GM21723 (cell line): ENCODE measurements at regions not wholly inside any gene's neighbourhood (a gene's known extent, or its start where the extent isn't known, plus 50 kb on each side); places are given as distances from the start of the nearest gene placed in this dataset.
"Not testable (repeated sequence)": the region's sequence is repeated elsewhere in the genome, so short reads cannot be mapped to it uniquely, and the experiment has no call there.

ENCODE experiments used
- ATAC-seq: cut with Tn5 transposase; IDR thresholded peaks from one replicate; pipeline ENCODE4 v1.9.1; 2021; ENCODE audit warnings: mild to moderate bottlenecking, moderate library complexity; ENCODE audit not compliant: unreplicated experiment

GRCh38 chr15:20105011-20105990 lies 436.3 kb downstream of the GOLGA6L6 start:
- ATAC-seq = not testable (repeated sequence)

DNA sequence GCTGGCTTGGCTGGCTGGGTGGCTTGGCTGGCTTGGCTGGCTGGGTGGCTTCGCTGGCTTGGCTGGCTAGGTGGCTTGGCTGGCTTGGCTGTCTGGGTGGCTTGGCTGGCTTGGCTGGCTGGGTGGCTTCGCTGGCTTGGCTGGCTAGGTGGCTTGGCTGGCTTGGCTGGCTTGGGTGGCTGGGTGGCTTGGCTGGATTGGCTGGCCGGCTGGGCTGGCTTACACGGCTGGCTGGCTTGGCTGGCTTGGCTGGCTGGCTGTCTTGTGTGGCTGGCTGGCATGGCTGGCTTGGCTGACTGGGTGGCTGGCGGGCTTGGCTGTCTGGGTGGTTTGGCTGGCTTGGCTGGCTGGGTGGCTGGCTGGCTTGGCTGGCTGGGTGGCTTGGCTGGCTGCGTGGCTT lies 437.0 kb downstream of the GOLGA6L6 start:
- not testable (repeated sequence) for ATAC-seq

GRCh38 chr15:20102862-20103261 lies 438.7 kb downstream of the GOLGA6L6 start:
- ATAC-seq = not testable (repeated sequence)

DNA sequence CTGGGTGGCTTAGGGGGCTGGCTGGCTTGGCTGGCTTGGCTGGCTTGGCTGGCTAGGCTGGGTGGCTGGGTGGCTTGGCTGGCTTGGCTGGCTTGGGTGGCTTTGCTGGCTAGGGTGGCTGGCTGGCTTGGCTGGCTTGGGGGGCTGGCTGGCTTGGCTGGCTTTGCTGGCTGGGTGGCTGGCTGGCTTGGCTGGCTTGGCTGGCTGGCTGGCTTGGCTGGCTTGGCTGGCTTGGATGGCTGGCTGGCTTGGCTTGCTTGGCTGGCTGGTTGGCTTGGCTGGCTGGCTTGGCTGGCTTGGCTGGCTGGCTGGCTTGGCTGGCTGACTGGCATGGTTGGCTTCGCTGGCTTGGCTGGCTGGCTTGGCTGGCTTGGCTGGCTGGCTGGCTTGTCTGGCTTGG lies 439.4 kb downstream of the GOLGA6L6 start:
- not testable (repeated sequence) for ATAC-seq

GRCh38 chr15:20101281-20101680 lies 440.3 kb downstream of the GOLGA6L6 start:
- ATAC-seq = not testable (repeated sequence)

GRCh38 chr15:20100604-20101270 lies 440.9 kb downstream of the GOLGA6L6 start:
- not testable (repeated sequence) for ATAC-seq

- not testable (repeated sequence) for ATAC-seq
Observed at GRCh38 chr15:20095699-20096303, 445.8 kb downstream of the GOLGA6L6 start.

GRCh38 chr15:20089541-20089940 lies 452.1 kb downstream of the GOLGA6L6 start:
- ATAC-seq = not testable (repeated sequence)

DNA sequence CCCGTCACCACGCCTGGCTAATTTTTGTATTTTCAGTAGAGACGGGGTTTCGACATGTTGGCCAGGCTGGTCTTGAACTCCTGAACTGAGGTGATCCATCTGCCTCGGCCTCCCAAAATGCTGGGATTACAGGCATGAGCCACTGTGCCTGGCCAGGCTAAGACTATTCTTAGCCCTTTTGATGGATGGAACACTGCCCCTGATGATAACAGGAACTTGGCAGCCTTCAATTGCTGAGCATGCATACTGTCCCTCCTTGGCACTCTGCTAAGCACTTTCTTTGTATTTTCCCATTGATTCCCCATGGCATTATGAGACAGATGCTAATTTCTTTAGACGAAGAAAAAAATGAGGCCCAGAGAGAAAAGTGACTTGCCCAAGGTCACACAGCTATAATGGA lies 457.6 kb downstream of the GOLGA6L6 start:
- ATAC-seq = not testable (repeated sequence)

DNA sequence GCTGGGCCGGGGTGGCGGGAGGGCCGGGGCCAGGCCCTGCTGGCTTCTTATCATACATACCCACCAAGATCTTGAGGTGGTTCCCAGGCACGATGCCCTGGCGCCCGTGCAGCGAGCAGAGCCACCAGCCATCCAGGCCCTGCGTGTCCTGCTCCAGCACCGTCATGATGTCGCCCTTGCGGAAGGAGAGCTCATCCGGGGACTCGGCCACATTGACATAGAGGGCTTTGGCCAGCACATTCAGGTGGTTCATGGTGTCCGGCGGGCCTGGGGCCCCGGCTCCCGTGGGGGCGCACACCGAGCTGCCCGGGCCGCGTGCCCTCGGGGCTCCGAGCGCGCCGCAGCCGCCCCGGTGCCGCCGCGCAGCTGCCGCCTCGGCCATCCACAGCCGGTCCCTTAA lies 467.5 kb downstream of the GOLGA6L6 start:
- not testable (repeated sequence) for ATAC-seq

GRCh38 chr15:20069043-20069442 lies 472.6 kb downstream of the GOLGA6L6 start:
- ATAC-seq = not testable (repeated sequence)

GRCh38 chr15:20066173-20066572 lies 475.4 kb downstream of the GOLGA6L6 start:
- ATAC-seq = not testable (repeated sequence)

GRCh38 chr15:20065508-20065907 lies 476.1 kb downstream of the GOLGA6L6 start:
- not testable (repeated sequence) for ATAC-seq

- not testable (repeated sequence) for ATAC-seq
Observed at GRCh38 chr15:20063167-20063566, 478.4 kb downstream of the GOLGA6L6 start.

GRCh38 chr15:20060838-20061237 lies 480.8 kb downstream of the GOLGA6L6 start:
- ATAC-seq = not testable (repeated sequence)

DNA sequence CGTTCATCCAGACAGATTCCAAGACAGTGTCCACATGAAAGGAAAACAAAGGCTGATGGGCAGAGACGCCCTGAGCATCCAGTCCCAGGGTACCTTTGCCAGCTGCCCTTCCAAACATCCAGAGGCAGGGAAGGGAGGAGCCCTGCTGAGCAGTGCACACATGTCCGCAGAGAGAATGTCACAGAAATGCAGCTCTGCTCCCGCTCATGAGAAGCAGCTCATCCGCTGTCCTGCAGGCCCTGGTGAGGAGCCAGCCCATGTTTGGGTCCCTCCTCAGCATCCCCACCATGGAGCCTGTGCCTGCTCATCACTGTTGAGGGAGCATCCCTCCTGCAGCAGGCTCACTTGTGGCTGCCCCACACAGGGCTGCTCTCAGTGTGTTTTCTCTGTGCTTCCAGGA lies 484.7 kb downstream of the GOLGA6L6 start:
- not testable (repeated sequence) for ATAC-seq

- not testable (repeated sequence) for ATAC-seq
Observed at GRCh38 chr15:20055921-20056320, 485.7 kb downstream of the GOLGA6L6 start.

- not testable (repeated sequence) for ATAC-seq
Observed at GRCh38 chr15:20048189-20048588, 493.4 kb downstream of the GOLGA6L6 start.

GRCh38 chr15:20045165-20045564 lies 496.4 kb downstream of the GOLGA6L6 start:
- not testable (repeated sequence) for ATAC-seq

DNA sequence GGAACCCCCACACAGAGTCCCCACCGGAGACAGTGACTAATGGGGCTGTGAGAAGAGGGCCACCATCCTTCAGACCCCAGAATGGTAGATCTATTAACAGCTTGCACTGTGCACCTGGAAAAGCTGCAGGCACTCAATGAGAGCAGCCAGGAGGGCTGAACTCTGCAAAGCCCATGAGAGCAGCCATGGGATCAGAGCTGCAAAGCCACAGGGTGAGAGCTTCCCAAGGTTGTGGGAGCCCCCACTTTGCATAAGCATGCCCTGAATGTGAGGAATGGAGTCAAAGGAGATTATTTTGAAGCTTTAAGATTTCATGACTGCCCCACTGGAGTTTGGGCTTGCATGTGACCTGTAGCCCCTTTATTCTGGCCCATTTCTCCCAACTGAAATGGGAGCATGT lies 500.9 kb downstream of the GOLGA6L6 start:
- not testable (repeated sequence) for ATAC-seq

DNA sequence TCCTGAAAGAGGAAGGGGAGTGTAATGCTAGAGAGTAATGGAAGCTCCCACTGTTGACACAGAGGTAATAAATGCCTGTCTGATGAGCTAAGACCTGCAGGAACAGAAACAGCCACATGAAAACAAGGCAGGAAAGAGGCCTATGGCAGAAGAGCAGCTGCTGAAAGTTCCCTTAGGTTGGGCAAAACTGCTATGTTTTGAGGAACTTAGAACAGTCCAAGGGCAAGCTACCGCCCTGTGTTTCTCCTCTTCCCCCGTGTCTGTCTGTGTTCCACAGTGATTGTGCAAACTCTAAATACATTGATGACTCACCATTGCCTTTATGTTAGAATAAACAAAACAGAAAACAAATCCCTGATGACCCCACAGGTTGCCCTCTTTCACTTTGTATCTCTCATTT lies 516.6 kb downstream of the GOLGA6L6 start:
- not testable (repeated sequence) for ATAC-seq
